AG04450 (cell line): ENCODE measurements at regions not wholly inside any gene's neighbourhood (a gene's known extent, or its start where the extent isn't known, plus 50 kb on each side); places are given as distances from the start of the nearest gene placed in this dataset.

ENCODE experiments used
- CTCF ChIA-PET: fragments of 300-600, 350-600 bp; formaldehyde crosslinking; extraction: SDS; loops from one replicate; lab custom pipeline; 2022; ENCODE audit warnings: antibody characterized with exemption, inconsistent platforms; lab: Charles Lee
- POLR2A ChIA-PET: fragments of 350-600 bp; formaldehyde crosslinking; extraction: SDS; loops from one replicate; lab custom pipeline; 2021; ENCODE audit warnings: antibody characterized with exemption, inconsistent platforms; lab: Yijun Ruan, JAX
- DNase-seq: peaks from one replicate; pipeline ENCODE4 v3.0.0-alpha.2; 2011; ENCODE audit warnings: low read depth, low spot score
- H3K27ac ChIP-seq: one replicate; pipeline ENCODE4 v1.5.1; 2012; ENCODE audit warnings: low read depth, low read length, control low read depth
- H3K27me3 ChIP-seq: one replicate; pipeline ENCODE4 v1.6.0; 2012; ENCODE audit warnings: low read length; ENCODE audit not compliant: control insufficient read depth, insufficient read depth
- H3K4me3 ChIP-seq: 2 replicates; pipeline ENCODE4 v1.5.1; 2011; ENCODE audit warnings: mild to moderate bottlenecking, low read depth, low read length, control low read depth
- H3K9me3 ChIP-seq: 2 replicates; pipeline ENCODE4 v1.5.1; 2012; ENCODE audit warnings: low read length; ENCODE audit not compliant: control insufficient read depth, insufficient read depth
- TF ChIP-seq, protein P1 (sequence below): IDR thresholded peaks from 2 replicates; pipeline ENCODE4 v1.5.1; 2011; ENCODE audit warnings: low read depth, low read length, control low read depth, inconsistent platforms

DNA sequence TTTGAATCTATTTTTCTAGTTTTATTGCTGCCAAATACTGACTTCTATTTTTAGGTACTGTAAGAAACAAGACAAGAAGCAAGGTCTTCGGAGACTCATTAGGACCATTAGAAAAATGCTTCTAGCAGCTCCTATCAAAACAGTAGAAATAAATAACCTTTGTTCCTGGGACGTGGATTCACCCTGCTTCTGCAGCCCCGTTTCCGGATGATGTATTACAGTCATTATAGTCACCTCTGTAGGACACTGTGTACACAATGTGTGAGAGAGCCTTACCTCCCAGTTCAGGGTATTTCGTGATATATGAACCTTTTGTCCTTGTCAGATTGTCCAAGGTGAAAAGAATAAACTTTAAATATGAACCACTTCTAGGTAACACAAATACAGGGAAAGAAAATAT is 484.0 kb upstream of the TECRL start:
- peaks cover 5% of the 10 kb centered on the region for H3K9me3 ChIP-seq
- ChIA-PET CTCF (no interaction called here), POLR2A (no interaction called here)

DNA sequence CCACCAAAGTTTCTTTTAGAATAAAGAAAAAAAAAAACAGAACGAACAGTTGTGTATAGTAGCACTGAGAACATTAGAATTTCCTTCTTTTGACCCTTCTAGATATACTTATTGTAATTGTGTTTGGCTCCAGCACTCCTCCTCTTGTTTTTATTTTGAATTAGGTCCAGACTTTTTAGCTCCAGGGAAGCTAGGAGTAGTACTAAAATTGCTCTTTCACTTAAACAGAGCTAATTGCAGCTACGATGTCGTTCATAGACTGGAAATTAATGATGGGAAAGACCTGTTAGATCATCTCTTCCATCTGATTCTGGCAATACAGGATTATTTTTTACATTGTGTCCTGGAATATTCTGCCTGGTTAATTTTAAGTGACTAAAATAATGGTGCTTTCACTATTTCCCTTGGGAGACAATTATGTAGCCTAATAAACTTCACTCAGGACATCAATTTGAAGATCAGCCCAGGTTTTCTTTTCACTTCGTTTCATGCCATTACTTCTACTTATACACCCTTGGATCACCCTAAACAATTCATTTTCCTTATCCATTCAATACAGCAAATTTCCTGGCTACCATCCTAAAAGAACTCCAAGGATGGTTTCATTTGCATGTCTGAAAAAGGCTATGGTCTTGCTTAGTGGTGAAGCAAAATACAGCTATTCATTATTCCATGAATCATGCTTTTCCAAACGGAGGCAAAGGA is 480.8 kb upstream of the TECRL start:
- H3K27ac ChIP-seq: no peak overlapping the region
- peaks cover 6% of the 10 kb centered on the region for H3K9me3 ChIP-seq
- TF ChIP-seq, protein P1, sequence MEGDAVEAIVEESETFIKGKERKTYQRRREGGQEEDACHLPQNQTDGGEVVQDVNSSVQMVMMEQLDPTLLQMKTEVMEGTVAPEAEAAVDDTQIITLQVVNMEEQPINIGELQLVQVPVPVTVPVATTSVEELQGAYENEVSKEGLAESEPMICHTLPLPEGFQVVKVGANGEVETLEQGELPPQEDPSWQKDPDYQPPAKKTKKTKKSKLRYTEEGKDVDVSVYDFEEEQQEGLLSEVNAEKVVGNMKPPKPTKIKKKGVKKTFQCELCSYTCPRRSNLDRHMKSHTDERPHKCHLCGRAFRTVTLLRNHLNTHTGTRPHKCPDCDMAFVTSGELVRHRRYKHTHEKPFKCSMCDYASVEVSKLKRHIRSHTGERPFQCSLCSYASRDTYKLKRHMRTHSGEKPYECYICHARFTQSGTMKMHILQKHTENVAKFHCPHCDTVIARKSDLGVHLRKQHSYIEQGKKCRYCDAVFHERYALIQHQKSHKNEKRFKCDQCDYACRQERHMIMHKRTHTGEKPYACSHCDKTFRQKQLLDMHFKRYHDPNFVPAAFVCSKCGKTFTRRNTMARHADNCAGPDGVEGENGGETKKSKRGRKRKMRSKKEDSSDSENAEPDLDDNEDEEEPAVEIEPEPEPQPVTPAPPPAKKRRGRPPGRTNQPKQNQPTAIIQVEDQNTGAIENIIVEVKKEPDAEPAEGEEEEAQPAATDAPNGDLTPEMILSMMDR: no peak
- ChIA-PET CTCF (no interaction called here), POLR2A (no interaction called here)
- H3K4me3 ChIP-seq: no peak overlapping the region
- no peak for DNase-seq
- H3K27me3 ChIP-seq: no peaks in the 10 kb centered on the region

More for the DNA sequence above, 484.0 kb upstream of the TECRL start:
- Histone ChIP-seq H3K27ac (no peak overlapping the region), H3K27me3 (no peaks in the 10 kb centered on the region), H3K4me3 (no peak overlapping the region)
- TF ChIP-seq, protein P1: no peak
- no peak for DNase-seq

DNA sequence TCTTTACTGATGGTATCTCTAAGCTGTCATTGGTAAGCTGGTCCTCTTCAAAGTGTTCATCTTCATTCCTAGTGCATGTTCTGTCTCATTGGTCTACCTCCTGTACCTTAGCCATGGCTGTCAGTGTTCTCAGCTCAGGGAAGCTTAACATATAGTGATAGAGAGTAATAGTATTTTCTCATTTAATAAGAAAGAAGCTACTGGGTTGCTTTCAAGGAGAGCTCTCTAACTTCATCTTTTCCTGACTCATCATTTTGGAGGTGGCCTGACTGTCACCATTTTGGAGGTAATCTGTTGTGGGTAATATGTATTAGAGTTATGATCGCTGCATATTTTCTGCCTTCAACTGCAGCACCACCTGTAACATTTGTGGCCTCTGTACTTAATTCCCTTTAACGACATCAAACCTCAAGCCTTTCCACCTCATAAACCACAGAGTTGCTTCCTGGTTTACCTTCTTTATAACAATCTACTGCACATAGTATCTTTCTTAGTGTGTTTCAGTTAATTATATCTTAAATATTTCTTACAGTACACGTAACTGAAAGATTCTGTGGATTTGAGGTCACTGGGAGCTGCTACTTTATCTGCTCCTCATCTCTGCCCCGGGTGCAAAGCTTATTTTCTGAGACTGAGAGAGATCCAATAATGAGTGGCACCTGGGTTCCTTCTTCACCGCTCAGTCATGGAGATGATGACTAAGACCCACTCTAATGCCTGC is 474.0 kb upstream of the TECRL start:
- Histone ChIP-seq H3K27me3 (no peaks in the 10 kb centered on the region), H3K27ac (no peak overlapping the region), H3K4me3 (no peak overlapping the region), H3K9me3 (peaks cover 6% of the 10 kb centered on the region)
- ChIA-PET CTCF (no interaction called here), POLR2A (no interaction called here)
- DNase-seq: no peak
- TF ChIP-seq, protein P1: no peak

GRCh38 chr4:64882311-64883086 is 473.2 kb upstream of the TECRL start:
- no peak for DNase-seq
- Histone ChIP-seq H3K27me3 (no peaks in the 10 kb centered on the region), H3K9me3 (peaks cover 6% of the 10 kb centered on the region), H3K27ac (no peak overlapping the region), H3K4me3 (no peak overlapping the region)
- TF ChIP-seq, protein P1: no peak
- ChIA-PET CTCF (no interaction called here), POLR2A (no interaction called here)
